Tibial nerve (tissue), 4 donors: ENCODE measurements at regions not wholly inside any gene's neighbourhood (a gene's known extent, or its start where the extent isn't known, plus 50 kb on each side); places are given as distances from the start of the nearest gene placed in this dataset.

Experiments used
- DNase-seq, 2 donors: peaks; one replicate each; pipeline ENCODE4 v3.0.0-alpha.2; 2019; ENCODE audit warnings: low spot score in 2 of 2
- H3K27ac ChIP-seq, 4 donors: fragments of 200-600 bp; sonication (generic) in 3 of 4; one replicate each; pipeline ENCODE4 v1.5.1; 2017 to 2019; ENCODE audit warnings: mild to moderate bottlenecking in 1 of 4
- H3K27me3 ChIP-seq, 2 donors: fragments of 200-600 bp; sonication (generic) in 1 of 2; one replicate each; pipeline versions ENCODE4 v1.5.1 to v1.6.0; 2017 to 2019
- H3K36me3 ChIP-seq, 3 donors: fragments of 200-600 bp; sonication (generic); one replicate each; pipeline ENCODE4 v1.5.1; 2018 to 2019
- H3K4me1 ChIP-seq, 4 donors: fragments of 200-600 bp; sonication (generic) in 3 of 4; one replicate each; pipeline ENCODE4 v1.5.1; 2017 to 2019
- H3K4me3 ChIP-seq, 4 donors: fragments of 200-600 bp; sonication (generic) in 3 of 4; one replicate each; pipeline ENCODE4 v1.5.1; 2017 to 2019; ENCODE audit warnings: mild to moderate bottlenecking in 1 of 4, moderate library complexity in 1 of 4
- H3K9me3 ChIP-seq, 4 donors: fragments of 200-600 bp; sonication (generic) in 3 of 4; one replicate each; pipeline ENCODE4 v1.5.1; 2017 to 2019
- EP300 ChIP-seq, 2 donors: sonication (generic); formaldehyde crosslinking; IDR thresholded peaks; one replicate each; pipeline ENCODE4 v1.6.1; 2017; ENCODE audit warnings: antibody characterized with exemption in 2 of 2, mild to moderate bottlenecking in 1 of 2
- POLR2A ChIP-seq, 2 donors: fragments of 450-650 bp; IDR thresholded peaks; one replicate each; pipeline ENCODE4 v1.6.1; 2017; ENCODE audit warnings: antibody characterized with exemption in 2 of 2, mild to moderate bottlenecking in 2 of 2, moderate library complexity in 2 of 2
- WGBS, 2 donors: methylation state at CpG; one replicate each; pipeline ENCODE4 v1.1.5; 2018; 5-methylcytosine and 5-hydroxymethylcytosine counted together
- TF ChIP-seq, protein P1 (sequence below), 5 experiments: fragments of 200-600 bp in 3 of 5; fragments of 450-650 bp in 2 of 5; sonication (generic) in 3 of 5; IDR thresholded peaks; one replicate each; pipeline ENCODE4 v1.5.1; 2016 to 2019; ENCODE audit warnings: antibody characterized with exemption in 5 of 5, mild to moderate bottlenecking in 3 of 5, moderate library complexity in 2 of 5

DNA sequence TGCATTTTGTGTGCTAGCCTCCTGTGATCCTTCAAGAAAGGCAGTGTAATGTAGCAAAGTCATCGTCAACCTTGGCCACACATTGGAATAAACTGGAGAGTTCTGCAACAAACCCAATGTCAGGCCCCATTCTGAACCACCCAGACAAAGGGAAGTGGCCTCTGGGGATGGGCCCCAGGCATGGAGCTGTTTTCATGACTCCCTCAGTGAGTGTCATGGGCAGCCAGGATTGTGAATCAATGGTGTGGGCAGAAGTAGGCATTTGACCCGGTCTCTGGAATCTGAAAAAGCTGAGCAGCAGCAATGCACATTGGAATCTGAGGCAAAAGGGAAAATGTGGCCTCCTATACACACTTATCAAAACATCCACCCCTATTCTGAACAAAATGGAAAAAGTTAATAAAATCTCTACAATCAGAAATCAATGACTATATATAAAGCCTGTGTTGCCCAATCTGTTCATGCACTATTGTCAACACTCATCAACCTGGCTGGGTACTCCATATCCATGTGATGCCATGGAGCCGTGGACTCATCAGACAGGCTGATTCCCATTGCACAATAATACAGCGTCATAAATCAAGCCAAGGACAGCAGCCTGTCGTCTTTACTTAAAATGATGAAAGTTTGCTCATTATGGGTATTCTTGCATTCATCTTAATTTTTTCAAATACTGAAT lies 134.9 kb upstream of the STMND1 start:
- Histone ChIP-seq H3K27ac (no peak overlapping the region), H3K9me3 (no peaks in the 10 kb centered on the region), H3K4me1 (peaks cover 0 to 12% (median 2%) of the 10 kb centered on the region in 4 donors), H3K4me3 (no peak overlapping the region), H3K36me3 (no peaks in the 10 kb centered on the region), H3K27me3 (no peaks in the 10 kb centered on the region)
- no peak for TF ChIP-seq POLR2A (IDR thresholded peaks at IDR 0.05)
- TF ChIP-seq, protein P1, sequence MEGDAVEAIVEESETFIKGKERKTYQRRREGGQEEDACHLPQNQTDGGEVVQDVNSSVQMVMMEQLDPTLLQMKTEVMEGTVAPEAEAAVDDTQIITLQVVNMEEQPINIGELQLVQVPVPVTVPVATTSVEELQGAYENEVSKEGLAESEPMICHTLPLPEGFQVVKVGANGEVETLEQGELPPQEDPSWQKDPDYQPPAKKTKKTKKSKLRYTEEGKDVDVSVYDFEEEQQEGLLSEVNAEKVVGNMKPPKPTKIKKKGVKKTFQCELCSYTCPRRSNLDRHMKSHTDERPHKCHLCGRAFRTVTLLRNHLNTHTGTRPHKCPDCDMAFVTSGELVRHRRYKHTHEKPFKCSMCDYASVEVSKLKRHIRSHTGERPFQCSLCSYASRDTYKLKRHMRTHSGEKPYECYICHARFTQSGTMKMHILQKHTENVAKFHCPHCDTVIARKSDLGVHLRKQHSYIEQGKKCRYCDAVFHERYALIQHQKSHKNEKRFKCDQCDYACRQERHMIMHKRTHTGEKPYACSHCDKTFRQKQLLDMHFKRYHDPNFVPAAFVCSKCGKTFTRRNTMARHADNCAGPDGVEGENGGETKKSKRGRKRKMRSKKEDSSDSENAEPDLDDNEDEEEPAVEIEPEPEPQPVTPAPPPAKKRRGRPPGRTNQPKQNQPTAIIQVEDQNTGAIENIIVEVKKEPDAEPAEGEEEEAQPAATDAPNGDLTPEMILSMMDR (IDR thresholded peaks at IDR 0.05), result no peak
- TF ChIP-seq EP300 (IDR thresholded peaks at IDR 0.05), result no peak
- 60 to 69% methylated on average over 5 of the region's 5 CpGs for WGBS, 2 donors
- DNase-seq, result no peak

DNA sequence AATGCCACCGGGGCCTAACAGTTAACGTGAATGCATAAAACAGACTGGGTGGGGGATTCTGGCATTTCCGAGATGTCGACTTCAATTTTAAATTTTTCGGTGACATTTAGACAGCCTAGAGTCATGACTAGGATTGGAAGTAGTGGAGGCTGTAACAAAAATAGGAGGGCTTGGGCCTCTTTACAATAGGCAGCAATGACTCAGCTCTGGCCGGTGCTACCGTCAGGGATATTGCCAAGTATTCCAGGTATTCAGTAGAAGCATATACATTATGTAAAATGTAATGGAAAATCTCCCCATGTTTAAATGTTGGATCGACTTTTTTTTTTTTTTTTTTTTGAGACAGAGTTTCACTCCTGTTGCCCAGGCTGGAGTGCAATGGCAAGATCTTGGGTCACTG lies 136.2 kb upstream of the STMND1 start:
- TF ChIP-seq POLR2A (IDR thresholded peaks at IDR 0.05) (no peak), EP300 (IDR thresholded peaks at IDR 0.05) (no peak)
- TF ChIP-seq, protein P1 (IDR thresholded peaks at IDR 0.05), result no peak
- Histone ChIP-seq H3K36me3 (no peaks in the 10 kb centered on the region), H3K27ac (no peak overlapping the region), H3K9me3 (no peaks in the 10 kb centered on the region), H3K27me3 (no peaks in the 10 kb centered on the region), H3K4me1 (peaks cover 0 to 12% (median 2%) of the 10 kb centered on the region in 4 donors), H3K4me3 (no peak overlapping the region)
- 92 to 95% methylated on average over 8 of the region's 8 CpGs for WGBS, 2 donors
- no peak for DNase-seq

DNA sequence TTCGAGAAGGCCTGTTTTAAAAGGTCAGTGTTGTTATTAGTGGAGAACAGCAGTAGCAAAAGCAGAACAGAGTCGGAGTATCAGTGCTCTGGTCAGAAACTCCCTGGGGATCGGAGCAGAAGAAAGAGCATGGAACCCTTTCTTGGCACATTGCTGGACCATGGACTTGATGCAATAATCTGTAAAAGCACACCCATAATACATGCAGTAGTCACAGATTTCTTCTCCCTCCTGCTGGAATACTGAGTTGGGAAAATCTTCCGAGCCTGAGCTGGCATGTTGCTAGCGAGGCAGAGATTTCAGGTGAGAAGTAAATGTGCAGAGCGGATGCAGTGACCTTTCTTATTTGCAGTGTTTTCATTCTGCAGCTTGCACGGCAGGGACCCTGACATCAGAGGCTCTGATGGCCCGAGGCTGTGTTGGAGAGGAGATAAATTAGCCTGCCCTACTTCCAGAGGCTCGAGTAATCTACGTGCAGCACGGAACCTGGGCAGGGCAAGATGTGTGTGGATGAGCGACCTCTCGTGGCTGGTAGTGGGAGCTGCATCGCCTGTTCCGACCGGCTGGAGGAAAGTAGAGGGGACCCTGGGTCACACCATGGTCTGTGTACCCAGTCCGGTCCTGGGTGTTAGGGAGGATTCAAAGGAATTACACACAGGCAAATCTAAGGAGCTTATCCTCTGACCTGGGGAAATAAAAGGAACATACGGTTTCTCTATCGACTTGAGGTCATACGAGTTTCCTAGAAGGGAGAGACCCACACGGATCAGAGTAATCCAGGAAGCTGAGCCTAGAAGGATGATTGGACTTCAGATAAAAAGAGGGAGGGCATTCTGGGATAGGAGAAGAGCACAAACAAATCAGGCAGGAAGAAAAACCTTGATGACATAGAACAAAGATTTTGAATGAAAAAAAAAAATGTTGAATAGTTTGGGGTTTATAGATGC lies 137.0 kb upstream of the STMND1 start:
- Histone ChIP-seq H3K36me3 (no peaks in the 10 kb centered on the region), H3K4me3 (no peak overlapping the region), H3K9me3 (no peaks in the 10 kb centered on the region), H3K27me3 (no peaks in the 10 kb centered on the region), H3K27ac (no peak overlapping the region), H3K4me1 (peaks cover 0 to 6% (median 2%) of the 10 kb centered on the region in 4 donors)
- peak; percentile 52 to 69 for DNase-seq
- TF ChIP-seq EP300 (IDR thresholded peaks at IDR 0.05) (no peak), POLR2A (IDR thresholded peaks at IDR 0.05) (no peak)
- TF ChIP-seq, protein P1 (IDR thresholded peaks at IDR 0.05), result peak; percentile 73 to 91 (median 75)
- 22 to 29% methylated on average over 21 of the region's 21 CpGs for WGBS, 2 donors

DNA sequence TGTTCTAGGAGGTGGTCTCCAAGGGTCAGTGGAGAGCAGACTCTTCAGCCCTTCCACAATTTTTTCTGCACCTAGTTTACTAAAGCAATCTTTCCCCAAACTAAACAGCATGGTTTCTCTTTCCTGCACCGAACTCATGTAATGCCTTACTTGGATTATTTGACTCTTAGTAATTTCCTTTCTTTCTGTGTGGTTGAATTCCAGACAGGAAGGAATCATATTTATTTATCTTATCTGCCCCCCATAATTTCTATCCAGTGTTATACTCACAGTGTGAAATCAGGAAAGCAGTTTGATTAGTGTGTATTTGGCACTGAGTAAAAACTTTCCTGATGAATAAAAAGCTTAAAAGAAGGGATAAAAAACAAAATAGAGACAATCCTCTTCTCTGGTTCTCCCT lies 140.3 kb upstream of the STMND1 start:
- TF ChIP-seq POLR2A (IDR thresholded peaks at IDR 0.05) (no peak), EP300 (IDR thresholded peaks at IDR 0.05) (no peak)
- TF ChIP-seq, protein P1 (IDR thresholded peaks at IDR 0.05), result no peak
- Histone ChIP-seq H3K4me3 (no peak overlapping the region), H3K27ac (no peak overlapping the region), H3K27me3 (no peaks in the 10 kb centered on the region), H3K9me3 (no peaks in the 10 kb centered on the region), H3K36me3 (no peaks in the 10 kb centered on the region), H3K4me1 (peaks cover 0 to 6% (median 2%) of the 10 kb centered on the region in 4 donors)
- DNase-seq, result no peak
- WGBS, 2 donors, result 67 to 83% methylated on average over 1 of the region's 1 CpG

DNA sequence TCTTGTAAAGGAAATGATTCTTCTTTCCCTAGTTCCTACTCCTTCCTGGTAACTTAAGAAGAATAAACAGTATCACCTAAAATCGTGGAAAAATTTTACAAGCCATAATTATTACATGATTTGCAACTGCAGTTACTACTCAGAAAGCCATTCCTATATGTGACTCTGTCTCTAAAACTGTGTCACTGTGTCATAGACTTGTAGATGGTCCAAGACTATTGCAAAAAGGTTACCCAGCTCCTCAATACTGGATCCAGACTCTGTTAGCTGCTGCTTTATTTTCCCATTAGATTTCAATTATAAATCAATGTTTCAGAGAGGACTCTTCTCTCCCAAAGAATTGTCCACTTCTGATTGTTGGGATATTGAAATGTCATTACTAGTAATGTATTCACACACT lies 142.1 kb upstream of the STMND1 start:
- no peaks in the 10 kb centered on the region for H3K36me3 ChIP-seq
- H3K4me1 ChIP-seq, result peaks cover 0 to 4% (median 2%) of the 10 kb centered on the region in 4 donors
- H3K27ac ChIP-seq, result no peak overlapping the region
- H3K4me3 ChIP-seq, result no peak overlapping the region
- no peaks in the 10 kb centered on the region for H3K27me3 ChIP-seq
- TF ChIP-seq POLR2A (IDR thresholded peaks at IDR 0.05) (no peak), EP300 (IDR thresholded peaks at IDR 0.05) (no peak)
- TF ChIP-seq, protein P1 (IDR thresholded peaks at IDR 0.05), result no peak
- no peaks in the 10 kb centered on the region for H3K9me3 ChIP-seq
- no peak for DNase-seq
- 55 to 56% methylated on average over 1 of the region's 1 CpG for WGBS, 2 donors
